Neural crest cell (in vitro differentiated cells): ENCODE measurements at regions not wholly inside any gene's neighbourhood (a gene's known extent, or its start where the extent isn't known, plus 50 kb on each side); places are given as distances from the start of the nearest gene placed in this dataset.

Experiments used
- DNase-seq: peaks from one replicate; pipeline ENCODE4 v3.0.0; 2021; ENCODE audit warnings: low read depth, mixed read lengths, low spot score
- H3K27ac Mint-ChIP-seq: one replicate; pipeline ENCODE4 v1.8.0; 2021; ENCODE audit warnings: mild to moderate bottlenecking, mixed read lengths; ENCODE audit not compliant: unreplicated experiment
- H3K27me3 Mint-ChIP-seq: 2 replicates; pipeline ENCODE4 v1.8.0; 2021; ENCODE audit warnings: low read depth, mild to moderate bottlenecking, mixed read lengths
- H3K36me3 Mint-ChIP-seq: 2 replicates; pipeline ENCODE4 v1.8.0; 2021; ENCODE audit warnings: low read depth, mild to moderate bottlenecking, mixed read lengths
- H3K4me1 Mint-ChIP-seq: 2 replicates; pipeline ENCODE4 v1.8.0; 2021; ENCODE audit warnings: mixed read lengths
- H3K4me3 Mint-ChIP-seq: one replicate; pipeline ENCODE4 v1.8.0; 2021; ENCODE audit warnings: mild to moderate bottlenecking, mixed read lengths
- H3K9me3 Mint-ChIP-seq: 2 replicates; pipeline ENCODE4 v1.8.0; 2021; ENCODE audit warnings: mixed read lengths
- CTCF ChIP-seq: fragments of 200-600 bp; sonication (generic); conservative IDR thresholded peaks from 2 replicates; pipeline ENCODE4 v1.5.0; 2021; ENCODE audit warnings: antibody characterized with exemption, mild to moderate bottlenecking

- H3K27me3 Mint-ChIP-seq, result no peaks in the 10 kb centered on the region
- no peaks in the 10 kb centered on the region for H3K9me3 Mint-ChIP-seq
Observed at GRCh38 chr12:89162589-89163261, 189.6 kb downstream of the DUSP6 start.

GRCh38 chr12:89161557-89161956 is 190.7 kb downstream of the DUSP6 start:
- H3K9me3 Mint-ChIP-seq, result no peaks in the 10 kb centered on the region
- H3K36me3 Mint-ChIP-seq, result no peaks in the 10 kb centered on the region
- no peak for TF ChIP-seq CTCF
- no peak for DNase-seq
- peaks cover 5% of the 10 kb centered on the region for H3K4me1 Mint-ChIP-seq
- H3K4me3 Mint-ChIP-seq, result no peak overlapping the region
- H3K27me3 Mint-ChIP-seq, result no peaks in the 10 kb centered on the region
- H3K27ac Mint-ChIP-seq, result no peak overlapping the region

More at GRCh38 chr12:89162589-89163261, 189.6 kb downstream of the DUSP6 start:
- H3K27ac Mint-ChIP-seq, result no peak overlapping the region
- H3K4me1 Mint-ChIP-seq, result peaks cover 2% of the 10 kb centered on the region
- no peak for TF ChIP-seq CTCF
- no peak for DNase-seq
- no peak overlapping the region for H3K4me3 Mint-ChIP-seq
- no peaks in the 10 kb centered on the region for H3K36me3 Mint-ChIP-seq

- Mint-ChIP-seq H3K36me3 (no peaks in the 10 kb centered on the region), H3K4me1 (peaks cover 5% of the 10 kb centered on the region), H3K4me3 (no peak overlapping the region), H3K9me3 (no peaks in the 10 kb centered on the region), H3K27me3 (no peaks in the 10 kb centered on the region), H3K27ac (no peak overlapping the region)
- no peak for TF ChIP-seq CTCF
- no peak for DNase-seq
Observed at GRCh38 chr12:89160716-89161123, 191.6 kb downstream of the DUSP6 start.

GRCh38 chr12:89157413-89157812 is 194.9 kb downstream of the DUSP6 start:
- peaks cover 3% of the 10 kb centered on the region for H3K36me3 Mint-ChIP-seq
- no peak for DNase-seq
- no peak overlapping the region for H3K4me3 Mint-ChIP-seq
- H3K27me3 Mint-ChIP-seq, result no peaks in the 10 kb centered on the region
- H3K9me3 Mint-ChIP-seq, result peaks cover 8% of the 10 kb centered on the region
- peaks cover 5% of the 10 kb centered on the region for H3K4me1 Mint-ChIP-seq
- no peak for TF ChIP-seq CTCF
- H3K27ac Mint-ChIP-seq, result no peak overlapping the region

GRCh38 chr12:89156862-89157262 is 195.4 kb downstream of the DUSP6 start:
- peaks cover 3% of the 10 kb centered on the region for H3K36me3 Mint-ChIP-seq
- peaks cover 6% of the 10 kb centered on the region for H3K4me1 Mint-ChIP-seq
- no peaks in the 10 kb centered on the region for H3K27me3 Mint-ChIP-seq
- H3K4me3 Mint-ChIP-seq, result no peak overlapping the region
- TF ChIP-seq CTCF, result no peak
- peaks cover 8% of the 10 kb centered on the region for H3K9me3 Mint-ChIP-seq
- H3K27ac Mint-ChIP-seq, result no peak overlapping the region
- no peak for DNase-seq
